Loucy (cell line): ENCODE measurements at regions not wholly inside any gene's neighbourhood (a gene's known extent, or its start where the extent isn't known, plus 50 kb on each side); places are given as distances from the start of the nearest gene placed in this dataset.

Experiments used
- CTCF ChIP-seq: fragments of 200-600 bp; sonication (generic); conservative IDR thresholded peaks from 2 replicates; pipeline ENCODE4 v1.5.1; 2014; ENCODE audit warnings: mild to moderate bottlenecking, antibody characterized with exemption, low read length
- EZH2phosphoT487 ChIP-seq: fragments of 200-600 bp; IDR thresholded peaks from 2 replicates; pipeline ENCODE4 v1.6.1; 2018; ENCODE audit warnings: antibody characterized with exemption, mild to moderate bottlenecking, moderate library complexity, borderline replicate concordance

GRCh38 chr11:26042113-26042512, 289.8 kb upstream of the ANO3 start:
- TF ChIP-seq CTCF (no peak), EZH2phosphoT487 (no peak)
